SK-N-SH treated with all-trans-retinoic acid at 6 μM for 48 hours (cell line): ENCODE measurements at regions not wholly inside any gene's neighbourhood (a gene's known extent, or its start where the extent isn't known, plus 50 kb on each side); places are given as distances from the start of the nearest gene placed in this dataset.

Experiments used
- ZFP3 ChIP-seq: fragments of 250-450 bp; sonication (Bioruptor Pico); IDR thresholded peaks from 2 replicates; pipeline ENCODE4 v1.5.0; 2020; ENCODE audit warnings: mild to moderate bottlenecking, moderate library complexity
- TF ChIP-seq, protein P1 (sequence below): fragments of 250-450 bp; sonication (Bioruptor Pico); IDR thresholded peaks from 2 replicates; pipeline ENCODE4 v1.8.0; 2020; ENCODE audit warnings: mild to moderate bottlenecking, moderate library complexity, borderline replicate concordance

GRCh38 chr1:208485512-208485911 lies 241.3 kb upstream of the PLXNA2 start:
- TF ChIP-seq ZFP3 (CRISPR knock-in tag) = no peak
- TF ChIP-seq, protein P1, sequence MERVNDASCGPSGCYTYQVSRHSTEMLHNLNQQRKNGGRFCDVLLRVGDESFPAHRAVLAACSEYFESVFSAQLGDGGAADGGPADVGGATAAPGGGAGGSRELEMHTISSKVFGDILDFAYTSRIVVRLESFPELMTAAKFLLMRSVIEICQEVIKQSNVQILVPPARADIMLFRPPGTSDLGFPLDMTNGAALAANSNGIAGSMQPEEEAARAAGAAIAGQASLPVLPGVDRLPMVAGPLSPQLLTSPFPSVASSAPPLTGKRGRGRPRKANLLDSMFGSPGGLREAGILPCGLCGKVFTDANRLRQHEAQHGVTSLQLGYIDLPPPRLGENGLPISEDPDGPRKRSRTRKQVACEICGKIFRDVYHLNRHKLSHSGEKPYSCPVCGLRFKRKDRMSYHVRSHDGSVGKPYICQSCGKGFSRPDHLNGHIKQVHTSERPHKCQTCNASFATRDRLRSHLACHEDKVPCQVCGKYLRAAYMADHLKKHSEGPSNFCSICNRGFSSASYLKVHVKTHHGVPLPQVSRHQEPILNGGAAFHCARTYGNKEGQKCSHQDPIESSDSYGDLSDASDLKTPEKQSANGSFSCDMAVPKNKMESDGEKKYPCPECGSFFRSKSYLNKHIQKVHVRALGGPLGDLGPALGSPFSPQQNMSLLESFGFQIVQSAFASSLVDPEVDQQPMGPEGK = no peak
